Activated naive CD4-positive, alpha-beta T cell treated with anti-CD3 and anti-CD28 coated beads, Interleukin-2, amount 10 ng/mL, durations not matched to agents 7 days and 5 days (primary cell): ENCODE measurements at regions not wholly inside any gene's neighbourhood (a gene's known extent, or its start where the extent isn't known, plus 50 kb on each side); places are given as distances from the start of the nearest gene placed in this dataset.

Source experiments
- CTCF ChIA-PET: fragments of 350-600 bp; sonication (Branson Sonifier 250); formaldehyde crosslinking; loops from one replicate; lab custom pipeline; 2021; ENCODE audit warnings: antibody characterized with exemption; lab: Charles Lee
- DNase-seq: peaks from one replicate; pipeline ENCODE4 v3.0.0-alpha.2; 2020
- H3K27ac Mint-ChIP-seq: one replicate; pipeline ENCODE4 v1.8.0; 2021; ENCODE audit warnings: mild to moderate bottlenecking, moderate library complexity, mixed read lengths
- H3K27me3 Mint-ChIP-seq: one replicate; pipeline ENCODE4 v1.8.0; 2021; ENCODE audit warnings: mild to moderate bottlenecking, mixed read lengths
- H3K36me3 Mint-ChIP-seq: one replicate; pipeline ENCODE4 v1.8.0; 2021; ENCODE audit warnings: mixed read lengths
- H3K4me1 Mint-ChIP-seq: one replicate; pipeline ENCODE4 v1.8.0; 2021; ENCODE audit warnings: mixed read lengths
- H3K4me3 Mint-ChIP-seq: one replicate; pipeline ENCODE4 v1.8.0; 2021; ENCODE audit warnings: mild to moderate bottlenecking, moderate library complexity, mixed read lengths
- H3K9me3 Mint-ChIP-seq: one replicate; pipeline ENCODE4 v1.8.0; 2021; ENCODE audit warnings: mixed read lengths

- H3K4me3 Mint-ChIP-seq = no peak overlapping the region
- CTCF ChIA-PET = no interaction called here
- H3K36me3 Mint-ChIP-seq = no peaks in the 10 kb centered on the region
- DNase-seq = no peak
- peaks cover 36% of the 10 kb centered on the region for H3K27me3 Mint-ChIP-seq
- H3K4me1 Mint-ChIP-seq = no peaks in the 10 kb centered on the region
- H3K9me3 Mint-ChIP-seq = no peaks in the 10 kb centered on the region
- no peak overlapping the region for H3K27ac Mint-ChIP-seq
These were observed 121.7 kb downstream of the ZNF280B start for GRCh38 chr22:22386602-22387385.

GRCh38 chr22:22387386-22387736 lies 121.2 kb downstream of the ZNF280B start:
- Mint-ChIP-seq H3K4me1 (no peaks in the 10 kb centered on the region), H3K27me3 (peaks cover 41% of the 10 kb centered on the region), H3K9me3 (no peaks in the 10 kb centered on the region), H3K4me3 (no peak overlapping the region), H3K27ac (no peak overlapping the region), H3K36me3 (no peaks in the 10 kb centered on the region)
- CTCF ChIA-PET = no interaction called here
- DNase-seq = no peak

- Mint-ChIP-seq H3K4me3 (no peak overlapping the region), H3K27me3 (peaks cover 49% of the 10 kb centered on the region), H3K36me3 (no peaks in the 10 kb centered on the region), H3K27ac (no peak overlapping the region), H3K4me1 (no peaks in the 10 kb centered on the region), H3K9me3 (no peaks in the 10 kb centered on the region)
- CTCF ChIA-PET = no interaction called here
- DNase-seq = no peak
These were observed 120.5 kb downstream of the ZNF280B start for GRCh38 chr22:22388090-22388489.

- no peaks in the 10 kb centered on the region for H3K4me1 Mint-ChIP-seq
- no peaks in the 10 kb centered on the region for H3K9me3 Mint-ChIP-seq
- H3K27ac Mint-ChIP-seq = no peak overlapping the region
- H3K27me3 Mint-ChIP-seq = peaks cover 44% of the 10 kb centered on the region
- H3K36me3 Mint-ChIP-seq = no peaks in the 10 kb centered on the region
- H3K4me3 Mint-ChIP-seq = no peak overlapping the region
- no peak for DNase-seq
- CTCF ChIA-PET = no interaction called here
These were observed 120.0 kb downstream of the ZNF280B start for GRCh38 chr22:22388494-22388893.

- Mint-ChIP-seq H3K27me3 (peaks cover 36% of the 10 kb centered on the region), H3K27ac (no peak overlapping the region)
- DNase-seq = no peak
These were observed 119.1 kb downstream of the ZNF280B start for GRCh38 chr22:22389467-22389866.

GRCh38 chr22:22390989-22391388 lies 117.6 kb downstream of the ZNF280B start:
- Mint-ChIP-seq H3K27ac (no peak overlapping the region), H3K36me3 (no peaks in the 10 kb centered on the region), H3K27me3 (peaks cover 42% of the 10 kb centered on the region), H3K4me3 (no peak overlapping the region), H3K9me3 (no peaks in the 10 kb centered on the region), H3K4me1 (no peaks in the 10 kb centered on the region)
- CTCF ChIA-PET = no interaction called here
- DNase-seq = no peak

More at GRCh38 chr22:22389467-22389866, 119.1 kb downstream of the ZNF280B start:
- Mint-ChIP-seq H3K4me1 (no peaks in the 10 kb centered on the region), H3K9me3 (no peaks in the 10 kb centered on the region), H3K4me3 (no peak overlapping the region), H3K36me3 (no peaks in the 10 kb centered on the region)
- CTCF ChIA-PET = no interaction called here

- Mint-ChIP-seq H3K4me1 (no peaks in the 10 kb centered on the region), H3K36me3 (no peaks in the 10 kb centered on the region), H3K27ac (no peak overlapping the region), H3K27me3 (peaks cover 42% of the 10 kb centered on the region), H3K4me3 (no peak overlapping the region), H3K9me3 (no peaks in the 10 kb centered on the region)
- CTCF ChIA-PET = interaction anchor here (1.3 kb wide), 1 partner anchor 191 kb away, joined by 3 read pairs; no protein-coding TSS in a partner anchor
- no peak for DNase-seq
These were observed 117.0 kb downstream of the ZNF280B start for GRCh38 chr22:22391543-22391942.

GRCh38 chr22:22392131-22392530 lies 116.4 kb downstream of the ZNF280B start:
- no peaks in the 10 kb centered on the region for H3K9me3 Mint-ChIP-seq
- H3K27ac Mint-ChIP-seq = no peak overlapping the region
- H3K4me3 Mint-ChIP-seq = no peak overlapping the region
- peaks cover 48% of the 10 kb centered on the region for H3K27me3 Mint-ChIP-seq
- H3K4me1 Mint-ChIP-seq = no peaks in the 10 kb centered on the region
- no peak for DNase-seq
- H3K36me3 Mint-ChIP-seq = no peaks in the 10 kb centered on the region
- CTCF ChIA-PET = interaction anchor here (1.3 kb wide), 1 partner anchor 191 kb away, joined by 3 read pairs; no protein-coding TSS in a partner anchor

GRCh38 chr22:22394591-22394990 lies 114.0 kb downstream of the ZNF280B start:
- Mint-ChIP-seq H3K4me1 (no peaks in the 10 kb centered on the region), H3K36me3 (no peaks in the 10 kb centered on the region), H3K27ac (no peak overlapping the region), H3K9me3 (no peaks in the 10 kb centered on the region), H3K27me3 (peaks cover 53% of the 10 kb centered on the region), H3K4me3 (no peak overlapping the region)
- CTCF ChIA-PET = interaction anchor here (1.3 kb wide), 1 partner anchor 52 kb away, joined by 3 read pairs; no protein-coding TSS in a partner anchor
- no peak for DNase-seq

- Mint-ChIP-seq H3K27me3 (peaks cover 59% of the 10 kb centered on the region), H3K4me3 (no peak overlapping the region), H3K36me3 (no peaks in the 10 kb centered on the region), H3K4me1 (no peaks in the 10 kb centered on the region), H3K9me3 (no peaks in the 10 kb centered on the region), H3K27ac (no peak overlapping the region)
- DNase-seq = no peak
- CTCF ChIA-PET = interaction anchor here (1.2 kb wide), 1 partner anchor 27 kb away, joined by 4 read pairs; no protein-coding TSS in a partner anchor
These were observed 113.3 kb downstream of the ZNF280B start for GRCh38 chr22:22395245-22395644.

- no peak for DNase-seq
- H3K9me3 Mint-ChIP-seq = no peaks in the 10 kb centered on the region
- CTCF ChIA-PET = no interaction called here
- peaks cover 57% of the 10 kb centered on the region for H3K27me3 Mint-ChIP-seq
- H3K4me3 Mint-ChIP-seq = no peak overlapping the region
- H3K36me3 Mint-ChIP-seq = no peaks in the 10 kb centered on the region
- H3K27ac Mint-ChIP-seq = no peak overlapping the region
- no peaks in the 10 kb centered on the region for H3K4me1 Mint-ChIP-seq
These were observed 111.7 kb downstream of the ZNF280B start for GRCh38 chr22:22396741-22397291.

GRCh38 chr22:22397292-22397870 lies 111.2 kb downstream of the ZNF280B start:
- H3K9me3 Mint-ChIP-seq = no peaks in the 10 kb centered on the region
- H3K27ac Mint-ChIP-seq = no peak overlapping the region
- no peaks in the 10 kb centered on the region for H3K36me3 Mint-ChIP-seq
- H3K4me1 Mint-ChIP-seq = no peaks in the 10 kb centered on the region
- H3K27me3 Mint-ChIP-seq = peaks cover 54% of the 10 kb centered on the region
- CTCF ChIA-PET = no interaction called here
- DNase-seq = no peak
- H3K4me3 Mint-ChIP-seq = no peak overlapping the region

GRCh38 chr22:22397875-22398524 lies 110.5 kb downstream of the ZNF280B start:
- H3K27me3 Mint-ChIP-seq = peaks cover 49% of the 10 kb centered on the region
- H3K4me3 Mint-ChIP-seq = no peak overlapping the region
- H3K36me3 Mint-ChIP-seq = no peaks in the 10 kb centered on the region
- H3K27ac Mint-ChIP-seq = no peak overlapping the region
- no peaks in the 10 kb centered on the region for H3K4me1 Mint-ChIP-seq
- DNase-seq = no peak
- CTCF ChIA-PET = no interaction called here
- no peaks in the 10 kb centered on the region for H3K9me3 Mint-ChIP-seq

GRCh38 chr22:22398530-22399327 lies 109.8 kb downstream of the ZNF280B start:
- Mint-ChIP-seq H3K27ac (no peak overlapping the region), H3K36me3 (no peaks in the 10 kb centered on the region), H3K4me3 (no peak overlapping the region), H3K4me1 (no peaks in the 10 kb centered on the region), H3K9me3 (no peaks in the 10 kb centered on the region), H3K27me3 (peaks cover 48% of the 10 kb centered on the region)
- no peak for DNase-seq
- CTCF ChIA-PET = no interaction called here
